K562 (cell line): ENCODE measurements at regions not wholly inside any gene's neighbourhood (a gene's known extent, or its start where the extent isn't known, plus 50 kb on each side); places are given as distances from the start of the nearest gene placed in this dataset.

ENCODE experiments used
- EP300 ChIP-seq: IDR thresholded peaks from 2 replicates; pipeline ENCODE4 v1.6.1; 2012; ENCODE audit warnings: low read length, improper control_type of control experiment
- ESRRA ChIP-seq: fragments of 450-650 bp; IDR thresholded peaks from 2 replicates; pipeline ENCODE4 v1.6.1; 2014; ENCODE audit warnings: low read depth, mild to moderate bottlenecking, moderate library complexity, borderline replicate concordance
- IRF2 ChIP-seq: sonication (generic); formaldehyde crosslinking; IDR thresholded peaks from 2 replicates; pipeline ENCODE4 v1.8.1; 2022; ENCODE audit warnings: mild to moderate bottlenecking, missing genetic modification reagents
- KAT7 ChIP-seq: sonication (generic); formaldehyde crosslinking; IDR thresholded peaks from 2 replicates; pipeline ENCODE4 v1.8.0; 2022; ENCODE audit warnings: missing genetic modification reagents, mild to moderate bottlenecking, borderline replicate concordance
- MAZ ChIP-seq, 2 experiments: fragments of 450-650 bp in 1 of 2; sonication (generic) in 1 of 2; formaldehyde crosslinking; IDR thresholded peaks in 1 of 2; conservative IDR thresholded peaks in 1 of 2; 2 replicates each; pipeline versions ENCODE4 v1.4.0 to v1.5.0; 2020; ENCODE audit warnings: mild to moderate bottlenecking in 1 of 2, missing genetic modification reagents in 1 of 2
- PURB ChIP-seq: sonication (generic); formaldehyde crosslinking; IDR thresholded peaks from 2 replicates; pipeline ENCODE4 v1.9.0; 2021; ENCODE audit warnings: low read depth, mild to moderate bottlenecking, missing genetic modification reagents
- SMARCC2 ChIP-seq: fragments of 450-650 bp; IDR thresholded peaks from 2 replicates; pipeline ENCODE4 v1.6.1; 2017; ENCODE audit warnings: antibody characterized with exemption, moderate library complexity, mild to moderate bottlenecking, low read depth
- ZNF717 ChIP-seq: fragments of 250-450 bp; sonication (Bioruptor Pico); IDR thresholded peaks from 2 replicates; pipeline ENCODE4 v1.5.0; 2021
- TF ChIP-seq, protein P1 (sequence below), 3 experiments: IDR thresholded peaks in 2 of 3; conservative IDR thresholded peaks in 1 of 3; 2 replicates each; pipeline ENCODE4 v1.5.1; 2011 to 2012; ENCODE audit warnings: low read length in 3 of 3, mild to moderate bottlenecking in 3 of 3, control low read depth in 2 of 3, improper control_type of control experiment in 1 of 3, inconsistent platforms in 1 of 3, low read depth in 1 of 3, mixed read lengths in 1 of 3, moderate library complexity in 1 of 3; ENCODE audit not compliant: insufficient read depth in 2 of 3
- TF ChIP-seq, protein P2 (sequence below): fragments of 250-450 bp; sonication (Bioruptor Pico); IDR thresholded peaks from 2 replicates; pipeline ENCODE4 v1.8.0; 2022; ENCODE audit warnings: inconsistent platforms
- TF ChIP-seq, protein P3 (sequence below): sonication (generic); formaldehyde crosslinking; IDR thresholded peaks from 2 replicates; pipeline ENCODE4 v1.8.1; 2022; ENCODE audit warnings: missing genetic modification reagents

GRCh38 chr11:28539239-28540030 lies 431.2 kb downstream of the METTL15 start:
- TF ChIP-seq EP300 (no peak), SMARCC2 (no peak), ESRRA (no peak), KAT7 (CRISPR knock-in tag) (no peak), IRF2 (CRISPR knock-in tag) (no peak), PURB (CRISPR knock-in tag) (no peak), MAZ (CRISPR knock-in tag; conservative IDR thresholded peaks at IDR 0.05 in 1 of 2, IDR thresholded peaks at IDR 0.05 in 1 of 2) (no peak), ZNF717 (CRISPR knock-in tag) (no peak)
- TF ChIP-seq, protein P1, sequence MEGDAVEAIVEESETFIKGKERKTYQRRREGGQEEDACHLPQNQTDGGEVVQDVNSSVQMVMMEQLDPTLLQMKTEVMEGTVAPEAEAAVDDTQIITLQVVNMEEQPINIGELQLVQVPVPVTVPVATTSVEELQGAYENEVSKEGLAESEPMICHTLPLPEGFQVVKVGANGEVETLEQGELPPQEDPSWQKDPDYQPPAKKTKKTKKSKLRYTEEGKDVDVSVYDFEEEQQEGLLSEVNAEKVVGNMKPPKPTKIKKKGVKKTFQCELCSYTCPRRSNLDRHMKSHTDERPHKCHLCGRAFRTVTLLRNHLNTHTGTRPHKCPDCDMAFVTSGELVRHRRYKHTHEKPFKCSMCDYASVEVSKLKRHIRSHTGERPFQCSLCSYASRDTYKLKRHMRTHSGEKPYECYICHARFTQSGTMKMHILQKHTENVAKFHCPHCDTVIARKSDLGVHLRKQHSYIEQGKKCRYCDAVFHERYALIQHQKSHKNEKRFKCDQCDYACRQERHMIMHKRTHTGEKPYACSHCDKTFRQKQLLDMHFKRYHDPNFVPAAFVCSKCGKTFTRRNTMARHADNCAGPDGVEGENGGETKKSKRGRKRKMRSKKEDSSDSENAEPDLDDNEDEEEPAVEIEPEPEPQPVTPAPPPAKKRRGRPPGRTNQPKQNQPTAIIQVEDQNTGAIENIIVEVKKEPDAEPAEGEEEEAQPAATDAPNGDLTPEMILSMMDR (IDR thresholded peaks at IDR 0.05 in 2 of 3, conservative IDR thresholded peaks at IDR 0.05 in 1 of 3; ENCODE audit: insufficient read depth in 2 of 3, low read depth in 1 of 3, low read length in 3 of 3), result no peak
- TF ChIP-seq, protein P2, sequence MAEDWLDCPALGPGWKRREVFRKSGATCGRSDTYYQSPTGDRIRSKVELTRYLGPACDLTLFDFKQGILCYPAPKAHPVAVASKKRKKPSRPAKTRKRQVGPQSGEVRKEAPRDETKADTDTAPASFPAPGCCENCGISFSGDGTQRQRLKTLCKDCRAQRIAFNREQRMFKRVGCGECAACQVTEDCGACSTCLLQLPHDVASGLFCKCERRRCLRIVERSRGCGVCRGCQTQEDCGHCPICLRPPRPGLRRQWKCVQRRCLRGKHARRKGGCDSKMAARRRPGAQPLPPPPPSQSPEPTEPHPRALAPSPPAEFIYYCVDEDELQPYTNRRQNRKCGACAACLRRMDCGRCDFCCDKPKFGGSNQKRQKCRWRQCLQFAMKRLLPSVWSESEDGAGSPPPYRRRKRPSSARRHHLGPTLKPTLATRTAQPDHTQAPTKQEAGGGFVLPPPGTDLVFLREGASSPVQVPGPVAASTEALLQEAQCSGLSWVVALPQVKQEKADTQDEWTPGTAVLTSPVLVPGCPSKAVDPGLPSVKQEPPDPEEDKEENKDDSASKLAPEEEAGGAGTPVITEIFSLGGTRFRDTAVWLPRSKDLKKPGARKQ (CRISPR knock-in tag), result no peak
- TF ChIP-seq, protein P3, sequence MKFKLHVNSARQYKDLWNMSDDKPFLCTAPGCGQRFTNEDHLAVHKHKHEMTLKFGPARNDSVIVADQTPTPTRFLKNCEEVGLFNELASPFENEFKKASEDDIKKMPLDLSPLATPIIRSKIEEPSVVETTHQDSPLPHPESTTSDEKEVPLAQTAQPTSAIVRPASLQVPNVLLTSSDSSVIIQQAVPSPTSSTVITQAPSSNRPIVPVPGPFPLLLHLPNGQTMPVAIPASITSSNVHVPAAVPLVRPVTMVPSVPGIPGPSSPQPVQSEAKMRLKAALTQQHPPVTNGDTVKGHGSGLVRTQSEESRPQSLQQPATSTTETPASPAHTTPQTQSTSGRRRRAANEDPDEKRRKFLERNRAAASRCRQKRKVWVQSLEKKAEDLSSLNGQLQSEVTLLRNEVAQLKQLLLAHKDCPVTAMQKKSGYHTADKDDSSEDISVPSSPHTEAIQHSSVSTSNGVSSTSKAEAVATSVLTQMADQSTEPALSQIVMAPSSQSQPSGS (CRISPR knock-in tag), result no peak
